ENCODE measurements at regions not wholly inside any gene's neighbourhood (a gene's known extent, or its start where the extent isn't known, plus 50 kb on each side); places are given as distances from the start of the nearest gene placed in this dataset.

GRCh38 chr11:116179401-116179800, 593.4 kb downstream of the BUD13 start:
- no peak for DNase-seq (ENCODE audit: low read depth)

GRCh38 chr11:116177521-116178210, 595.1 kb downstream of the BUD13 start:
- DNase-seq (ENCODE audit: low read depth): no peak

GRCh38 chr11:116176484-116177005, 596.2 kb downstream of the BUD13 start:
- no peak for DNase-seq (ENCODE audit: low read depth)

DNA sequence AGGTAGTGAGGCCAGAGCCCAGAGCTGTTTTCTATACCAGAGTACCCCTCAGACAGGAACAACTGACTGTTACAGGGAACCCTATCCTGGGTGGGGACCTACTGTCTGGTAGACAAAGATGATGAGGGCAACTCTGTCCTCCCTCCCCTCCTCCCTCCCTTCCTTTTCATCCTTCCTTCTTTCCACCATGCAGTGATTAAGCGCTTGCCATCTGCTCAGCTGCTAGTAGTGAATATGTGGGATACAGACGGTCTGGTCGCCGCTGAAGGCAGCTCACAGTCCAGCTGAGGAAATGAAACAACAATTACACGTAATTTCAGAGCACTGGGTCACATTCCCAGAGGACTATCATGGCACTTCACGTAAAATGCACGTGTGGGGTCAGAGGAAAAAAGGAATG, 597.1 kb downstream of the BUD13 start:
- no peak for DNase-seq (ENCODE audit: low read depth)

DNA sequence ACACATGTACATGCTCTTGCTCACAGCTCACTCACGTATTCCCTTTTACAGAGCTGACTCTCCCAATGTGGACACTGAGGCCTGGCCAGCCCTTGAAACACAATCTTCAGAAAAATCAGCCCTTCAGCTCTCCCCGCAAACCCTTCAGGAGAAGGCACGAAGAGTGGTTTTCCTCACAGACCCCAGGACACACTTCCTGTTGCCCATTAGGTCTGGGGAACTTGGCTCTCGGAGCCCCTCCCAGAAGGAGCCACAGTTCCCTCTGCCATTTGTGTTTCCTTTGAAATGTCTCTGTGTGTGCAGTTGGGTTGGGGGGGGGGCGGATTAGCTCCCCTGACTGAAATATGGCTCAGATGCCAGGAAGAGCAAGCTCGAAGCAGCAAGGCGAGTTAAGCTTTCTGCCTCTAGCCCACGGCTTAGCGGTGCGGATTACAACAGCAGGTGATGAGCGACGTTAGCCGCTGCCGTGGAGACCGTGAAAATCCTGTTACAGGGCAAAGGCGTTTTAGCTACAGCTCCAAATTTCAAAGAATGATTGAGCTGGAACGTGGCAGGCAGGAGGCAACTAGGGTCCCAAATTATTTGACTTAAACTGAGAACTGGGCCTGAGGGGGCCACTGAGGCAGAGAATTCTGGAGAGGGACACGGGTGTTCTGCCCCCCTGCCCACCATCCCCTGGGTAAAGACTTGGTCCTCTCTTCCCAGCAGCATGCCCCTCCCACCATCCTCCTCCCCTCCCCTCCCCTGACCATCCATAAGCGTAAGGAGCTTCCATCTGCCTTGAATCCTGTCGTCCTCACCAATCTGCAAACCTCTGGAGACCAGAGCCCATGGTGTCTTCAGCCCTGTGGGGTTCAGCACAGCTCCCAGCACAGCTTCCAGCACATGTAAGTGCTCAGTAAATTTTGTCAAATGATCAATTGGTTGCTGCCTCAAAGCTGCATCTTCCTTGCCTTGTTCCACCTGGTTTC, 598.6 kb downstream of the BUD13 start:
- DNase-seq (ENCODE audit: low read depth): no peak

DNA sequence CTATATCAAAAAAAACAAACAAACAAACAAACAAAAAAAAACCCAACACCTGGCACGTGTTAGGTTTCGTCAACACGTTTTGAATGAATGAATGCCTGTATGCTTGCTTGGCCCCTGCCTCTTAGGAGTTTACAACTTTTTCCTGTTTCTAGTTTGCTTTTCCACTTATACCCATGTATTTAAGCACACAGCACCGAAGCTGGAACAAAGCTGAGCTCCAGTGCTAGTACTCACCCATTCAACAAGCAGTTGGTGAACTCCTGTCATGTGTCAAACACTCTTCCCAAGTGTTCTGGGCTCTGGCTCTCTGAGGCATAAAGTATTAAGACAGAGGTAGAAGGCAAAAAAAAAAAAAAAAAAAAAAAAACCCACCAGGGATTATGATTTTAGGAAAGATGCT, 599.3 kb downstream of the BUD13 start:
- no peak for DNase-seq (ENCODE audit: low read depth)

- DNase-seq (ENCODE audit: low read depth): no peak
Observed at GRCh38 chr11:116172851-116173250, 599.9 kb downstream of the BUD13 start.

DNA sequence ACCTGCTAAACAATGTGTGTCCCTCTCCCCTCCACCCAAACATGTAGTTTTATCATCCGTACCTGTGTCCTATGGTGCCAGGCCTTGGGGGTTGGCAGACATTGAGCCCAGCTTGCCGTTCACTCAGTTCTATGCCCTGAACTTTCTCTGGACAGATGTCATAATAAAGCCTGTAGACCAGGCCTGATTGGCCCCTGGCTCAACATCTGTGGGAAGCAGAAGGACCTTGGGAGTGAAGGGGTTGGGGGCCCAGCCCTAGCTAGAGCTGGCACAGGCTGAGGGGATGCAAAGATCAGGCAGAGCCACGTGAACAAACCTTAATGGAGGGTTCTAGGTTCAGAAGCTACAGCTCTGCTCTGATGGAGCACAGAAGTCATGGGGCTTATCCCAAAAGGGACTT, 600.6 kb downstream of the BUD13 start:
- no peak for DNase-seq (ENCODE audit: low read depth)

GRCh38 chr11:116171271-116172140, 601.3 kb downstream of the BUD13 start:
- DNase-seq (ENCODE audit: low read depth): no peak

DNA sequence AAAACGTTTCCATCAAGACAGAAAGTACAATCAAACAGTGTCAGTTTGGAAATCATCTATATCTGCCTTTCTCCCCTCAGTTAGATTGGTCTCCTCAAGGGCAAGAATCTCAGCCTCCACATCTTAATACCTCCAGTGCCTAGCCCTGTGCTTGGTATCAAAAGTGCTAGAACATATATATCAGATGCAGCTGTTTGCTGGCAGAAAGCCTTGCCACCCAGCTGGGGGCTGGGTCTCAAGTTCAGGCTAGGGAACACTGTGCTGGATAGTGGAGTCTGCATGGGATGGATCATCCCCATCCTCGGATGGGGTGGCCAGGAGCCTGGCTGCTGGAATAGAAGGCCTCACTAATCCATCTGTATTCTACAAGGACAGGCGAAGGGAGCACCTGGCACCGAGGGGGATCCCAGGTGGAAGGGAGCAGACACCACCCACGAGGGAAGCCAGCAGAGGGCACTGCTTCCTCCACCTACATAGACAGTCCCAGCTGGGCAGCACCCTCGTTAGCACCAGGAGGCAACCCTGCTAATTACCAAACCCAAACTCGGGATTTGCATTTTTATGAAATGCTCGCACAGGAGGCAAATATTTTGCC, 602.2 kb downstream of the BUD13 start:
- no peak for DNase-seq (ENCODE audit: low read depth)

- DNase-seq (ENCODE audit: low read depth): no peak
Observed at GRCh38 chr11:116169776-116170175, 603.0 kb downstream of the BUD13 start.

GRCh38 chr11:116168459-116168787, 604.4 kb downstream of the BUD13 start:
- no peak for DNase-seq (ENCODE audit: low read depth)

GRCh38 chr11:116167706-116168458, 604.9 kb downstream of the BUD13 start:
- DNase-seq (ENCODE audit: low read depth): no peak

DNA sequence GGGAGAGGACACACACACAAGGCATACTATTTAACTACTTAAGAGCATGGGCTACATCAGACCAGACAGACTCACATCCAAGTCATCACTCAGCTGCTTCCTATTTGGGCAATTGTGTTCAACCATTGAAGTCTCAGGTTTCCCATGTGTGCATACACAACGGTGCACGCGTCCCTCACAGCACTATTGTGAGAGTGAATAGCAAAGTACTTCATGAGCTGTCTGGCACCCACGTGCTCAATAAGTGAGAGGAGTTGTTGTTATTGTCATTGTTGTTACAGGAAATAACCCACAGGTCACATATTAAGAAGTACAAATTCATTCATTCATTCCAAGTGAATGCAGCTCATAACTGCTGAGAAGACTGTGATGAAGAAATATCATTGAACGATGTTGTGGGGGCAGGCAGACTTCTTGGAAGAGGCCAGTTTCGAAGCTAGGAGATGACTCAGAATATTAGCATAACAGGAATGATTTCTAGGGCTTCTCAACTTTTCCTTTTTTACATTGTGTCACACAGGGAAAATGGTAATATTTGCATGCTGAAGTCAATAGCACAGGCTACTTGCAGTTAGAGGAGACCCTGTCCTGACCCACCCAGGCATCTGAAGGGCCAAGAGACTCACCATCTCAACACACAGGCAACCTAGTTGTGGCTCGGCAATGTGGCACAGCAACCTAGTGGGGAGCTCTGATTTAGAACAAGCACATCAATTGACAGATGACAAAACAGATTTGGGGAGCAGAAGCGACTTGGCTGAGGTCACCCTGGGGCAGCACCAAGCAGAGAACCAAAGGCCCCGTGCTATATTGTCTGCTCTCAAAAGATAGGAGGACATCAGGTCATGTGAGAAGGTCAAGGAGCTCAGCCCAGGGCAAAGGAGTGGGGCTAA, 606.0 kb downstream of the BUD13 start:
- no peak for DNase-seq (ENCODE audit: low read depth)

- DNase-seq (ENCODE audit: low read depth): no peak
Observed at GRCh38 chr11:116164843-116165242, 607.9 kb downstream of the BUD13 start.

DNA sequence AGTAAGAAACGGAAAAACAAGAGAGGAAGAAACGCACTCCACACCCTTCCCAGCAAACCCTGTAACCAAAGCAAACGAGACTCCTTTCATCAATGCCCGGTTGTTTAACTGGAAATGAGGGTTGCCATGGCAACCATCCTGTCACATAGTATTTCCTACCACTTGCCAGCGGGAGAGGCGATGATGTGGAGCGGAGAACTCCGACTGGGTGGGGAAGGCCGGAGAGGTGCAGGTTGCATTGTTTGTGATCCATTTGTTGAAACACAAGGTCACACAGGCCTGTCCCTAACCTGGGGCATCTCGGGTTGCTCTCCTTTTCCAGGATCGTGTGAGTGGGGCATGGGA, 609.9 kb downstream of the BUD13 start:
- DNase-seq (ENCODE audit: low read depth): no peak

DNA sequence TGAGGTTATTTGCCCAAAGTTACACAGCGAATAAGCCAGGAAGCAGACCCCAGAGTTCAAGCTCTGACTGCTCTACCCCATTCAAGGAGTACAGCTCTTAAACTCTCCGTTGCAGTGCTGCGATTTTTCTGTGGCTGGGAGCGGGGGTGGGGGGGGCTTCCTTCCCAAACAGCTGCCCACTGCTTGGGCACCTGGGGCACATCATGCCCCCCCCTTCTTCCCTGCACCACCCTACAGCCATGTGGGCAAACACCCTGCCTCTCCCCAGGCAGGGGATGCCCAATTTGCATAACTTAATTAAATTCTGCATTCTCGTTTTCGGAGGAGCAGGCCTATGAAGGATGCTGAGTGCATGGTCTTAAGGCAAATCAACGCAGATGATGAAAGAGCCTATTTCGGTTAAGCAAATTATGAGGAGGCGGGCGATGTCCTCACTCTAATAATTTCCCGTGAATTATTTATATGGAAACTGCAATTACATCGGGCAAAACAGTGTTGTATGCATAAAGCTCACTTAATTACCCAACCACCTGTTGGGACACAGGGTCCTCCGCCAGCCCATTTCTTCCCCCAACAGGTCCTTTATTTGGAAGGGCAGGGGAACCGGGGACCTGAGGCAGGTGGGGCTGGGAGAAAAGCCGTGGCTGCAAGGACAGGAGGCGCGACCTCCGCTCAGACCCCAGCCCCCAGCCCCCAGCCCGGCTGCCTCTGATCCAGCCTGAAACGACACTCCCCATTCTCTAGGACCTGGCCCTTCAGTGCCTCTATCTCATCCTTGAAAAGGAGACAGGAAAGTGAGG, 610.5 kb downstream of the BUD13 start:
- no peak for DNase-seq (ENCODE audit: low read depth)

DNA sequence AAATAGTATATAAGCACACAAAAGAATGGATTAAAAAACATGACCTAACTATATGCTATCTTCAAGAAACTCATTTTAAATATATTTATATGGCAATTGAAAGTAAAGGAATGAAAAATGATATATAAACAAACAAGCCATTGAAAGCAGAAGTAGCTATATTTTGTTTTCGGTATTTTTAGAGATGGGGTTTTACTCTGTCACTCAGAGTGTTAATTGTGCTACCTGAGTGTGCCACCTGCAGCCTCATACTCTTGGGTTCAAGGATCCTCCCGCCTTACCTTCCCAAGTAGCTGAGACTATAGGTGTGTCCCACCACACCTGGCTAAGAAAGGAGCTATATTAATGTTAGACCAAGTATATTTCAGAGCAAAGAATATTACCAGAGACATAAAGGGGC, 624.1 kb downstream of the BUD13 start:
- no peak for DNase-seq (ENCODE audit: low read depth)

DNA sequence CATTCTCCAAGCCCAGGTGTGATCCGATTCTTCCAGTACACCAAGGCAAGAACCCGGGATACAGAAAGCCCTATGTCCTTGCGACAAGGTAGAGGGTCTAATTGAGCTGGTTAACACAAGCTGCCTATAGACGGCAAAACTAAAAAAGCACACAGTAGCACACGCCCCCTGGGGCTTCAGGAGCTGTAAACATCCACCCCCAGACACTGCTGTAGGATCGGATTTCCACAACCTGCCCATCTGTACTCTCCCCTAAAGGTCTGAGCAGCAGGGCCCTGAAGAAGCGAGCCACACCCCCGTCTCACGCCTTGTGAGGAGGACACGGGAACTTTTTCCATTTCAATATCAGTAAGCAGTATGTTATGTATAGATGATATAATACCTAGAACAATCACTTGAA, 624.7 kb downstream of the BUD13 start:
- no peak for DNase-seq (ENCODE audit: low read depth)

All from T-helper 22 cell (primary cell).